G401 (cell line): ENCODE measurements at regions not wholly inside any gene's neighbourhood (a gene's known extent, or its start where the extent isn't known, plus 50 kb on each side); places are given as distances from the start of the nearest gene placed in this dataset.

Experiments
- DNase-seq: peaks from one replicate; pipeline ENCODE4 v3.0.0-alpha.2; 2015; ENCODE audit warnings: low spot score
- in situ Hi-C: cut with HindIII; loops from 2 replicates; pipeline ENCODE4 v1.10.0; 2016; ENCODE audit warnings: low sequenced_read_pairs, mixed read lengths

DNA sequence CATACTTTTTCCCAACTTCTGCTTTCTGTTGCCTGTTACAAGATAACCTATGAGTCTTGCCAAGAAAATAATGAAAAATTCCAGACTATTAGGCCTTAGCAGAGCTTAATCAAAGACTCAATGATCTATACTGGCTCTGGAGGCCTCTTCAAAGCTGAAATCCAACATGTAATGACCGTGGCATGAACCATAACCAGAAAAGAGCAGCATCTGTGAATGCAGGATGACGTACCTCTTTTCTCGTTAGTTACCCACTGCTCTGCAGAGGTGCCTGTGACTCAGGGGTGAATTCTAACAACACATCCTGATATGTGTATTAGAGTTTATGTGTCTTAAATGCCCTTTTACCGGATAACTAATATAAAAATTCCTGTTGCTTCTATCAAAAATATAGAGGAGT, 645.4 kb downstream of the PRELID2 start:
- in situ Hi-C loops, result no loop called here
- no peak for DNase-seq

DNA sequence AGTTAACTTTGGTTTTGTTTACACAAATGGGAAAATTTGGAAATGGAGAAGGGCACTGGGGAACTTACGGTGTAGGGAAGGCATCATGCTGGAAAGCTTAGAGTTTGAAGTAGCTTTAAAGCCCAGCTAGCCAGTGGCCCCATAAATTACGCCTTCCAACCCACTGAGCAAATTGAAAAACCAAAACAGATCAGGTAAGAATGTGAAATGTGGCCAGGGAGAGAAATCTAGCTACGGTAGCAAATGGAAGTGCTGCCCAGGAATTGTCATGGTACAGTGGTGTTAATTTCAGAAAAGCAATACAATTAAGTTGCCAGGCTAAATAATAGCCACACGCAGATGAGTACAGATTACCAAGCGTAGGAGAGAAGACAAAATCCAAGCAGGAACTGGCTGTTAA, 654.8 kb downstream of the PRELID2 start:
- in situ Hi-C loops, result no loop called here
- no peak for DNase-seq

DNA sequence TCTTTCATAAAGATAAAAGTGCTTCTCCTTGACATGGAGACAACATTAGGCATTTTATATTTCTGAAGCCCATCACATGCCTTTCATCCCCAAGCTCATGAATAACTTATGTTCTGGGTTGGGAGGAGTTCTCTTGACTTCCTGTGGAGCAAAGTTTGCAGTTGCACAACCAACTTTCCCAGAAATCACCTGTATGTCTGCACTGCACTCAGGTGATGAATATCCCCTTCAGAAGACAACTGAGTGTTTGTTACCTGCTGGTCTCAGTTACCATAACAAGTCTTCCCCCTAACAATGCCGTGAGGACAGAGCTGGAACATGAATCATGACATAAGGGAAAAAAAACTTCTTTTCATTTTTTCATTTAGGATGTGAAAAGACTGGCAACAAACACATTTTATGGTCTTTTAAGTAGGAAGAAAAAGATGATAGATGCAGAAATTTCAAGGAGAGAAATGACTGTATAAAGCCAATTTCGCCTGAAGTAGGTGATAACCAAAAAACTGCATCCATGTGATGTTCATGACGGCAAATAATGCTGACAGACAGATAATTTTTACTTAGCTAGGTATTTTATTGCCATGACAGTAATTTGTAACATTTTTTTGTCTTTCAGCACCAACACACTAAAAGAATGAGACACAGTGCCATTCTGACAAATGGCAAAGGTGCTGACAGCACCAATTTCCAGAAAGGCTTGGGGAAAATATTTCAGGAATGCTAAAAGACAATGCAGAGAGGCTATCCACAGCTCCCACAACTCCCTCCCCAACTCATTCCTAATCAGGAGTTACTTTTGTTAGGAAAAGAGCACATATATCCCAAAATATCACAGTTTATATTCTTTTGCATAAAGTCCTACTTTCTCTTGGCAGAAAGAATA, 656.3 kb downstream of the PRELID2 start:
- no peak for DNase-seq
- in situ Hi-C loops, result no loop called here

DNA sequence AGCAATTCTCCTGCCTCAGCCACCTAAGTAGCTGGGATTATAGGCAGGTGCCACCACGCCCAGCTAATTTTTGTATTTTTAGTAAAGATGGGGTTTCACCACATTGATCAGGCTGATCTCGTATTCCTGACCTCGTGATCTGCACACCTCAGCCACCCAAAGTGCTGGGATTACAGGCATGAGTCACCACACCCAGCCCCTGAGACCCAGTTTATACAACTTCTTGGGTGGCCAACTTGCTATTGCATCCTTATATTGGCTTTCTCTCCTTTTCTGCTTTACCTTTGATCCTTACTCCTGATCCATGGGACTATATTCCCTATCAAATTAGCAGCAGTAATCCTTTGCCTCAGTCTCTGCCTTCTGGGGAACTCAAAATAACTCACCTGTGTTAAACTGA, 659.1 kb downstream of the PRELID2 start:
- in situ Hi-C loops, result no loop called here
- DNase-seq, result no peak

DNA sequence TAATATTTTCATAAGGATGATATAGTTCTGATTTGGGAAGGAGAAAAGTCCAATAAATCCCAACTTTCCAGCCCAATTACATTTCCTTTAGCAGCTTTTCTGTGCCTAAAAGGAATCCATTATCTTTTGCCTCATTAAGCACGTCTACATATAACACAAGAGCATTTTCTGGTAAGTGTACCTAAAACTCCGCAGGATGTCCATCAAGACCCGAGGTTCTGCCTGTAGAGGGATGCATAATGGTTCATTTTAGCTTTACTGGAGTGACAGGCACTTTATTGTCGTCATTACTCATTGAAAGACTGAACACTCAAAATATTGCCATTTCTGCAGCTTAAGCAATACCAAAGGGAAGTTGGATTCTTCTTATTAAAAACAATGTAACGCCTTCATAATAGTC, 669.0 kb downstream of the PRELID2 start:
- no peak for DNase-seq
- in situ Hi-C loops, result no loop called here

DNA sequence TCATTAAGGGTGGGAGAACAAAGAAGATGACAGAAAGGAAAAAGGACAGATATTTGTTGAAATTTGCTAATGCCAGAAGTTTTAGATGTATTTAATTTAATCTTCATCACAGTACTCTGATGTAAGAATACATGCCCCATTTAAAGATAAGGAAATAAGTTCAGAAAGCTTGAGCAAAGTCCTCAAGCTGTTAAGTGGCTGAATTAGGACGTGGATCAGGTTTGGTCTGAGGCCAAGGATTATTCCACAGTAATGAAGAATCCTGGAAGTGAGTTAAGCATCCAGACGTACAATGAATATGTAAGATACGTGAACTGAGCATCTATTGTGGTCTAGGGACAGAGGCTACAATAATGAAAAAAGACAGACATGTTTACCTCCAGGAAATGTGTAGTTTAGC, 671.3 kb downstream of the PRELID2 start:
- in situ Hi-C loops, result no loop called here

DNA sequence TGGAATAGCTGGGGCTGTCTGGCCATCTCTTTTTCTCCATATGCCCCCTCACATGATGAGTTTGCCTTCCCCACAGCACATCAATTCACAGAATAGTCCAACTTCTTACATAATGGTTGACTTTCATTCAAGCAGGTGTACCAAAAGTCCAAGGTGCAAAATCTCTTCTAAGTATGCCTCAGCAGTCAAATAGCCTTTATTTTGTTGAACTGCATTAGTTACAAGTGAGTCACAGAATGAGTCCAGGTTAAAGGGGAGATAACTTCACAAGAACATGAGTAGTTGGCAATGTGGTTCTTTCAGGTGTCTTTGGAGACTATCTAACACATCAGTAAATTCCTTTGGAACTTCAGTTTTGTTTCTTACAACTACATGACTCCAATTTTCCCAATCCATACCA, 672.5 kb downstream of the PRELID2 start:
- no peak for DNase-seq
- in situ Hi-C loops, result no loop called here

More for the DNA sequence above, 671.3 kb downstream of the PRELID2 start:
- DNase-seq, result no peak

DNA sequence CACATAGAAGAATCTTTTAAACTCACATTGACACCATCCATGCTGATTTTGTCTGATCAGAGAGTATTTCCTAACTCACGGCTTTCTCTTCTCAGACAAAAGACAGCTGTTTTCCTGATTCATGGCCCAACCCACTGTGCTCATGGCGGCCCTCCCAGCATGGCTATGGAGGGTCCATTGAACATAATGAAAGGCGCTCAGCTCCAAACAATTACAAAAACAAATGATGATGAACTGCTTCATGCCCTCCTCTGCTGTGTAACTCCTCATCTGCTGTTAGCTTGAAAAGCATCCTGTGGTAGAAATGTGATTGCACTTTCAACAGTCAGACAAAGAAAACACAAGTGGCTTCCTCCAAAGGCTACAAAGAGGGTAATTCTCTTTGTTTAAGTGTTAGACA, 673.8 kb downstream of the PRELID2 start:
- DNase-seq, result no peak
- in situ Hi-C loops, result no loop called here

DNA sequence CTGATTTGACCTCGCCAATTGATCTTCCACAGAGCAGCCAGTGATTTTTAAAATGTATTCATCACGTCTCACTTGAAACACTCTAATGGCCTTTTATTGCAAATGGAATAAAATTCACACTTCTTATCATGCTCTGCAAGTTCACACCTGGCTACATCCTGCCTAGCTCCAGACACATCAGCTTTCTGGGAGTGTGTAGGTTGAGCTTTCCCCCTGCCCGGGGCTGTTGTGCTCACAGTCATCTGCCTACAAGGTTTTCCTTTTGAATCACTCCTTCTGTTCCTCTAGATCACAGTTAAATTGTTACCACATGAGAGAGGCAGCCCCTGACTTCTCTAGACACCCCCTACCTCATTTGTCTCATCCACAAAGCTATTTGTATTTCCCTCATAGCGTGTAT, 674.5 kb downstream of the PRELID2 start:
- in situ Hi-C loops, result no loop called here
- DNase-seq, result no peak

DNA sequence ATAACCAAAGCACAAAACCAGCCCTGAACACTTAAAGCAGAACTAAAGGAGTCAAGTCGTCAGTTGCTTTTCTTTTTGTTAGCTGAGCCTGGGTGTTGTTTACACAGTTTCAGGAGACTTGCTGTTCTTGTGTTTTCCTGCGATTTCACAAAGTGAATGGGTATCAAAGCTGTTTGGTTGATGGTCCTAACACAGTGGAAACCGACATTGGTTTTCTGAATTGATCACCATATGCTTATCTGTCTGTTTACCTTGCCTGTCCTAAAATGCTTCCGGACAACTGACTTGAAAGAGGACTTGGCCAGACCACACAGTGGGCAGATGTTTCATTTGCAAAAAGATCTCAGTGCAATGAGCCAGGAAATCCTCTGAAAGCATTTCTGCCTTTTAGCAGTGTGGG, 676.4 kb downstream of the PRELID2 start:
- in situ Hi-C loops, result no loop called here
- DNase-seq, result no peak

DNA sequence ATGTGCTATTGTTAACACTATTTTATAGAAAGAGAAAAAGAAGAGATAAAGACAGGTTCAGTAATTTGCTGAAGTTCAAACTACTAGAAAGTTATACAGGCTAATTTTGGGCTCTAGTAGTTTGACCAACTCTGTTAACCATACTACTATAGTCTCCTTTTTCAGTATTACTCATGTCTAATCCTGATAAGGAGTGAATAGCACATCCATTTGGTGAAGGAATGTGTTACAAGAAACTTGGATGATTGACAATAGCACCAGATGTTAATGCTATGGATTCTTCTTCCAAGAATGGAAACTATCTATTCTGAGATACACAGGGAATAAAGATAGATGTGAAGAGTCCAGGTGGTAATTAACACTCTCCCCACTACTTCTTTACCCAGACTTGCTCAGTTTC, 677.3 kb downstream of the PRELID2 start:
- in situ Hi-C loops, result no loop called here
- no peak for DNase-seq

DNA sequence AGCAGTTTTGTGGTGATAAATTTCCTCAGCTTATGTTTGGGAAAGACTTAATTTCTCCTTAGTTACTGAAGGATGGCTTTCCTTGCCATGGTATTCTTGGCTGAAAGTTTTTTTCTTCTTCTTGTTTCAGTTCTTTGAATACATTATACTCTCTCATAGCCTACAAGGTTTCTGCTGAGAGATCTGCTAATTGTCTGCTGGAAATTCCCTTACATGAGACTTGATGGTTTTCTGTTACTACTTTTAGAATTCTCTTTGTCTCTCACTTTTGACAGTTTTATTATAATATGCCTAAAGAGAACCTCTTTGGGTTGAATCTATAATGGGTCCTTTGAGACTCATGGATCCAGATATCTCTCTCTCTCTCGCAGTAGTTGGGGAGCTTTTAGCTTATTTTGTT, 693.6 kb downstream of the PRELID2 start:
- in situ Hi-C loops, result no loop called here

DNA sequence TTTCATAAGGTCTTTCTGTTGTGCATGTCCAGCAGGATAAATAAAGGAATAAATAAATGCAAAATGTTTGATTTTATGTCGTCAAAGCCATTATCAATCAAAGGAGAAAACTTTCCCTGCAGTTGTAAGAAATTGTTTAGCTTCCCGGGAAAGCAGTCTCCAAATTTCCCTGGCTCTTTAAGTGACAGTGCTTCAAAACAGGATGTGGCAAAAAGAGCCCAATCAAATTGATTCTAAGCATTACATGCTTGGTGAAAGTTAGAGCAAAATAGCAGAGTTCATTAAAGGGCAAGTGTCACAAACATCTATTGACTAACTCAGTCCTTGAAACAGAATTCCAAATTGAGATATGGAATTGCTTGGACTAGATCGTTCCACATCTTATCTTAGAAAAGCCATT, 704.1 kb downstream of the PRELID2 start:
- no peak for DNase-seq
- in situ Hi-C loops, result no loop called here

More for the DNA sequence above, 693.6 kb downstream of the PRELID2 start:
- no peak for DNase-seq

DNA sequence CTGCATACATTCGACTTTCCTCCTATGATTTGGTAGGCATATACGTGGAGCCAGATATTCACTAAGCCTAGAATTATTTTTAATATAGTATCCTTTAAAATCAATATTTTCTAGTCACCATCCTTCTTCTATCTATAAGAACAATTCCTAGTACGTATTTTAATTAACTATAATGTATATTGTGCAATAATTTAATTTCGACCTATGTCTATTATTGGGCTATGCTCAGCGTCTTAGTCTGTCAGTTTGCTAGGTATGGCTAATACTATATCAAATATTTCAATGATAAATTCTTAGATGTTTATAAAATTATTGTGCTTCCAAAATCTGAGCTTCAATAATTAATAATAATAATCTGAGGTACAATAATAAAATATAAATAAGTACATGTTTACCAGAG, 705.3 kb downstream of the PRELID2 start:
- no peak for DNase-seq
- in situ Hi-C loops, result no loop called here

DNA sequence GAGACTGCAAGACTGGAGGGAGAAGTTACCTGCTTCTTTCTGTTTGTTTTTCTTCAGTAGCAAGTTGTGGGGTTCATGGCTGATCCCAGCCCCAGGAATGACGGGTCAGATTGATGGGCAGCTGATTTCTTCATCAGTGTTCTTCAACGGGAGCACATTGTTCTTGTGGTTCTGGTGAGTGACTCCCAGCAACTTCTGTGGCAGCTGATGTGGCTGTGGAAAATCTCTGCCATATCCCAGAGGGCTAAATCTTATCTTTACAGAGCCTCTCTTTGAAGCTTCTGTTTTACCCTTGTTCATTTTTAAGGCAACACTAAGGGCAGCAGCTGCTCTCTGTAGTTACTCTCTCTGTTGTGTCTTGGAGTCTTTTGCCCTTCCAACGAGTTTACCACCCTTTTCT, 710.3 kb downstream of the PRELID2 start:
- DNase-seq, result no peak
- in situ Hi-C loops, result no loop called here

DNA sequence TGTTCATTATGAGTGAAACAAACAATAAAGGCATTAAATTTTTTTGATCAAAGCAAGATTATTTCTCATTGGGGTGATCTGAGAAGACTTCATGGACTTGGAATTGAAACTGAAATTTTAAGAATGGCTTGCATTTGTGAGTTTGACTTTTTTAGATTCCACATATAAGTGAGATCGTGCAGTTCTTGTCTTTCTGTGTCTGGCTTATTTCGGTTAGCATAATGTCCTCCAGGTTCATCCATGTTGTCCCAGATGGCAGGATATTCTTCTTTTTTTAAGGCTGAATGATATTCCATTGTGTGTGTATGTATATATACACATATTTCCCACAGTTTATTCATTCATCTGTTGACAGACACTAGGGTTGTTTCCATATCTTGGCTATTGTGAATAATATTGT, 716.5 kb downstream of the PRELID2 start:
- no peak for DNase-seq
- in situ Hi-C loops, result no loop called here

DNA sequence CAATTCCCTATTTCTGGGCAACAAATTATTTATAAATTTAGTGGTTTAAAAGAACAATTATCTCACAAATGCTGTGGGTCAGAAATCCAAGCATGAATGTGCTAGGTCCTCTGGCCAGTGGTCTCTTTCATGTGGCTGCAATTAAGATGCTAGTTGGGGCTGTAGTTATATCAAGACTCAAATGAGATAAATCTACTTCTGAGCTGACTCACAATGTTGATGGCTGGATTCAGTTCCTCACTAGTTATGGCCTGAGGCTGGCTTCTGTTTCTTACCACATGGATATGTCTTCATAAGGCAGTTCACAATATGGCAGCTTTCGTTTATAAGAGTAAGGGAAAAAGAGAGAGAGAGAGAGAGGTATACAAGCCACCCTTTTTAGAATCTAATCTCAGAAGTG, 717.0 kb downstream of the PRELID2 start:
- no peak for DNase-seq
- in situ Hi-C loops, result no loop called here

DNA sequence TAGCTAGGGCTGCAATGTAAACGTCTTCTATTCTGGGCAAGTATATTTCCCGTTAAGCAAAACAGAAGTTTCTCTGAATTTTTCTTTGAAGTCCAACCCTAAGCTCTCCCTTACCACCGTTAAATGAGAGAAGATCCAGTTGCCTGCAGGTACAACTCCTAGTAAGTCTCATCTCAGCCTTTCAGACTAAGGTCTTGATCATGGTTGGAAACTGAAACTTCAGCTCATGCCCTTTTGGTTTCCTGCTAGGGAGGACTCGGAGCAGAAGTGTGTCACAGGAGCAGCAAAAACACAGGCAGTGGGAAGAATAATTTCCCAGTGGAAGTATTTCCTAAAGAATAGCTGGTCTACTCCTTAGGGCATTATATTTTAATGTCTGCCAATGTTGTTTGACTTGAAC, 717.9 kb downstream of the PRELID2 start:
- DNase-seq, result no peak
- in situ Hi-C loops, result no loop called here

DNA sequence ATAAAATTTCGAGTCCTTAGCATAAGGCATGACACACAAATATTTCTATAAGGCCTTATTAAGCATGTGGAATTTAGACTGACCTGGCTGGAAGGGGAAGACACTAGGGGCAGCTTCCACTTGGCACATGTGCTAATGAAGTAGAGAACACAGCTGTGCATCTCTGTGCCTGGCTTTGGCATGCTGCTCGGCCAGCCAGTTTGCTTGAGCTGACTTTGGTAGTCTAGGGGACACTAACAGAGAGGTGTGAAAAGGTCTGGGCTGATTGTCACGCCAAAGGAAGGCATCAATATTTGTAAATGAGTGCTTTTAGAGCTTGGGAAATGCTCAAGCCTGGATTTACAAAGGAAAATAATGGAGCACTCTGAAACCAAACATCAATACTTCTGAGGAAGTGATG, 723.7 kb downstream of the PRELID2 start:
- in situ Hi-C loops, result no loop called here
- DNase-seq, result no peak

DNA sequence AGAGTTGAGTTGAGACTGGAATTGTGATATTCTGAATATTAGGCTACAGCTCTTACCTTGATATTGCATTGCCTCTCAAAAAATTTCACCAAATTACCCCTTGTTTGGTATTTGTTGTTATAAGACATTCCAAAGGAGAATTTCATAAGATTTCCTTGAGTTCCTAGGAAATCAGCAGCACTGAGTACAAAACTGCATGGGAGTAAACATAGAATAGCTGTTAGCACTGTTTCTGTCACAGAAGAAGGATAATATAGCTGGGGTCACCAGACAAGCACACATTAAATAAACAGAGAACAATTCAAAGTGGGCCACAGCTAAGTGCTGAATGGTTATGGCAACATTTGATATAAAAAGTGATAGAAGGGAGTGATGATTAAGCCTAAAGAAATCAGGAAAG, 724.3 kb downstream of the PRELID2 start:
- DNase-seq, result no peak
- in situ Hi-C loops, result no loop called here

DNA sequence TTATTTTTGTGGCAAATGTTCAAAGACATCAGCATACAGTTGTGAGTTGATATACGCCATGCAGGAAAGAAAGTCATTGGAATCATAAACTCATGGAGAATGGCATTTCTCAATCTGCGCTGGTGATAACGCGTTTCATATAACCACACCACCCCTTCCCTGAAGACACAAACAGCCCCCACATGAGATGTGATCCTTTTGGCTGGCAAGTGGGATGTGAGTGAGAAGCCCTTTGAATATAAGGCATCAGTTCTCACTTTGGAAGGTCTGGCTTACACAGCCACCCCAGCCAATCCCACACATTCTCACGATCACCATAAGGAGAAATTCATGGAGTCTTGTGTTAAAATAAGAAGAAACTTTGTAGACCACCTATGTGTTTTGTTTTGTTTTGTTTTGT, 725.0 kb downstream of the PRELID2 start:
- no peak for DNase-seq
- in situ Hi-C loops, result no loop called here
